ENCODE measurements at regions not wholly inside any gene's neighbourhood (a gene's known extent, or its start where the extent isn't known, plus 50 kb on each side); places are given as distances from the start of the nearest gene placed in this dataset.

- Histone ChIP-seq H3K36me3 (ENCODE audit: insufficient read depth, low read length) (no peaks in the 10 kb centered on the region), H3K27ac (ENCODE audit: low read length) (no peak overlapping the region), H3K4me1 (ENCODE audit: insufficient read depth, low read length) (no peaks in the 10 kb centered on the region), H3K79me2 (ENCODE audit: insufficient read depth, low read length) (no peaks in the 10 kb centered on the region), H3K4me3 (ENCODE audit: low read depth in 1 of 2, low read length in 2 of 2) (no peak overlapping the region), H3K27me3 (ENCODE audit: insufficient read depth, low read length, poor library complexity) (no peaks in the 10 kb centered on the region), H3K9me3 (ENCODE audit: insufficient read depth, low read length, severe bottlenecking) (no peaks in the 10 kb centered on the region), H4K20me1 (ENCODE audit: insufficient read depth, low read length) (no peaks in the 10 kb centered on the region), H3K9ac (ENCODE audit: low read depth, low read length) (no peak overlapping the region), H2AFZ (ENCODE audit: low read depth, low read length) (no peak overlapping the region), H3K4me2 (ENCODE audit: insufficient read depth, low read length) (no peak overlapping the region)
- no peak for TF ChIP-seq EZH2 (IDR thresholded peaks at IDR 0.05; ENCODE audit: borderline replicate concordance, low read depth, low read length, severe bottlenecking)
- TF ChIP-seq, protein P1, sequence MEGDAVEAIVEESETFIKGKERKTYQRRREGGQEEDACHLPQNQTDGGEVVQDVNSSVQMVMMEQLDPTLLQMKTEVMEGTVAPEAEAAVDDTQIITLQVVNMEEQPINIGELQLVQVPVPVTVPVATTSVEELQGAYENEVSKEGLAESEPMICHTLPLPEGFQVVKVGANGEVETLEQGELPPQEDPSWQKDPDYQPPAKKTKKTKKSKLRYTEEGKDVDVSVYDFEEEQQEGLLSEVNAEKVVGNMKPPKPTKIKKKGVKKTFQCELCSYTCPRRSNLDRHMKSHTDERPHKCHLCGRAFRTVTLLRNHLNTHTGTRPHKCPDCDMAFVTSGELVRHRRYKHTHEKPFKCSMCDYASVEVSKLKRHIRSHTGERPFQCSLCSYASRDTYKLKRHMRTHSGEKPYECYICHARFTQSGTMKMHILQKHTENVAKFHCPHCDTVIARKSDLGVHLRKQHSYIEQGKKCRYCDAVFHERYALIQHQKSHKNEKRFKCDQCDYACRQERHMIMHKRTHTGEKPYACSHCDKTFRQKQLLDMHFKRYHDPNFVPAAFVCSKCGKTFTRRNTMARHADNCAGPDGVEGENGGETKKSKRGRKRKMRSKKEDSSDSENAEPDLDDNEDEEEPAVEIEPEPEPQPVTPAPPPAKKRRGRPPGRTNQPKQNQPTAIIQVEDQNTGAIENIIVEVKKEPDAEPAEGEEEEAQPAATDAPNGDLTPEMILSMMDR (IDR thresholded peaks at IDR 0.05; ENCODE audit: borderline replicate concordance, extremely low read depth, low read length, poor library complexity, severe bottlenecking) = no peak
- no peak for ATAC-seq (ENCODE audit: insufficient read depth, low read depth)
- DNase-seq = no peak
These were observed 150.0 kb upstream of the AHI1 start for GRCh38 chr6:135647521-135647920.

DNA sequence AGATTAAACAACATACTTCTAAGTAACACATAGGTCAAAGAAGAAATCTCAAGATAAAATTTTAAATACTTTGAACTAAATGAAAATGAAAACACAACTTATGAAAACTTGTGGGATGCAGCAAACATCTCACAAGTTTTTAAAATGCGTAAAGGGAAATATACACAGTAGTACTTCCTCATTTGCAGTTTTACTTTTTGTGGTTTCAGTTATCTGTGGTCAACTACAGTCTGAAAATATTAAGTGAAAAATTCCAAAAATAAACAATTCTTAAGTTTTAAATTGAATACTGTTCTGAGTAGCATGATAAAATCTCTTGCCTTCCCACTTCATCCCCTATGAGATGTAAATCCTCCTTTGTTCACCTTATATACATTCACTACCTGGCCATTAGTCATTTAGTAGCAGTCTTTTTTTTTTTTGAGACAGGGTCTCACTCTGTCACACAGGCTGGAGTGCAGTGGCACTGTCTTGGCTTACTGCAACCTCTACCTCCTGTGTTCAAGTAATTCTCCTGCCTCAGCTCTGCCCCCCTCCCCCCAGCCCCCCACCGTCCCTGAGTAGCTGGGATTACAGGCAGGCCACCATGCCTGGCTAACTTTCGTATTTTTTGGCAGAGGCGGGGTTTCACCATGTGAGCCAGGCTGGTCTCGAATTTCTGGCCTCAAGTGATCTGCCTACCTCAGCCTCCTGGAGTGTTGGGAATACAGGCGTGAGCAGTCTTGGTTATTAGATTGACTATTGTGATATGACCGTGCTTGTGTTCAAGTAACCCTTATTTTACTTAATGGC is 154.6 kb upstream of the AHI1 start:
- Histone ChIP-seq H3K27ac (ENCODE audit: low read length) (no peak overlapping the region), H3K4me2 (ENCODE audit: insufficient read depth, low read length) (no peak overlapping the region), H3K4me1 (ENCODE audit: insufficient read depth, low read length) (no peaks in the 10 kb centered on the region), H2AFZ (ENCODE audit: low read depth, low read length) (no peak overlapping the region), H3K27me3 (ENCODE audit: insufficient read depth, low read length, poor library complexity) (no peaks in the 10 kb centered on the region), H3K9me3 (ENCODE audit: insufficient read depth, low read length, severe bottlenecking) (no peaks in the 10 kb centered on the region), H3K36me3 (ENCODE audit: insufficient read depth, low read length) (no peaks in the 10 kb centered on the region), H3K79me2 (ENCODE audit: insufficient read depth, low read length) (no peaks in the 10 kb centered on the region), H3K4me3 (ENCODE audit: low read depth in 1 of 2, low read length in 2 of 2) (no peak overlapping the region), H3K9ac (ENCODE audit: low read depth, low read length) (no peak overlapping the region), H4K20me1 (ENCODE audit: insufficient read depth, low read length) (no peaks in the 10 kb centered on the region)
- DNase-seq (no peak), ATAC-seq (ENCODE audit: insufficient read depth, low read depth) (no peak)
- TF ChIP-seq, protein P1 (IDR thresholded peaks at IDR 0.05; ENCODE audit: borderline replicate concordance, extremely low read depth, low read length, poor library complexity, severe bottlenecking) = no peak
- no peak for TF ChIP-seq EZH2 (IDR thresholded peaks at IDR 0.05; ENCODE audit: borderline replicate concordance, low read depth, low read length, severe bottlenecking)

DNA sequence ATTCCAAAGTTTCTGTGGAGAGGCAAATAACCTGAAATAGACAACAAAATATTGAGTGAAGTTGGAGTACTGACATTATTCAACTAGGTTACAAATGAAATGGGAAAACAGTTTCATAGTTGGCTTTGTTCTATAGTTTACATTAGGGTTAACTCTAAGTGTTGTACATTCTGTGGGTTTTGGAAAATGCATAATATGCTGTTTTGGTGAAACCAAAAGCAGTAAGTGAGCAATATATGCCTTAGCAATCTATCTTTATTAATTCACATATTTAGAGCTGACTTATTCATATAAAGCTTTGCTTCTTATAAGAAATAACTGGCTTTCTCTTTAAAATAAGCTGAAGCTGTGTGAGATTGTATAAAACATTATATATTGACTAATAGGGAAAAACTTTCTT is 157.5 kb upstream of the AHI1 start:
- Histone ChIP-seq H3K4me2 (ENCODE audit: insufficient read depth, low read length) (no peak overlapping the region), H2AFZ (ENCODE audit: low read depth, low read length) (no peak overlapping the region), H3K4me1 (ENCODE audit: insufficient read depth, low read length) (no peaks in the 10 kb centered on the region), H4K20me1 (ENCODE audit: insufficient read depth, low read length) (no peaks in the 10 kb centered on the region), H3K27ac (ENCODE audit: low read length) (no peak overlapping the region), H3K9me3 (ENCODE audit: insufficient read depth, low read length, severe bottlenecking) (no peaks in the 10 kb centered on the region), H3K4me3 (ENCODE audit: low read depth in 1 of 2, low read length in 2 of 2) (no peak overlapping the region), H3K9ac (ENCODE audit: low read depth, low read length) (no peak overlapping the region), H3K36me3 (ENCODE audit: insufficient read depth, low read length) (no peaks in the 10 kb centered on the region), H3K79me2 (ENCODE audit: insufficient read depth, low read length) (no peaks in the 10 kb centered on the region), H3K27me3 (ENCODE audit: insufficient read depth, low read length, poor library complexity) (no peaks in the 10 kb centered on the region)
- TF ChIP-seq EZH2 (IDR thresholded peaks at IDR 0.05; ENCODE audit: borderline replicate concordance, low read depth, low read length, severe bottlenecking) = no peak
- TF ChIP-seq, protein P1 (IDR thresholded peaks at IDR 0.05; ENCODE audit: borderline replicate concordance, extremely low read depth, low read length, poor library complexity, severe bottlenecking) = no peak
- DNase-seq = no peak
- no peak for ATAC-seq (ENCODE audit: insufficient read depth, low read depth)
